Astrocyte (in vitro differentiated cells and primary cell): ENCODE measurements at regions not wholly inside any gene's neighbourhood (a gene's known extent, or its start where the extent isn't known, plus 50 kb on each side); places are given as distances from the start of the nearest gene placed in this dataset.

Source experiments
- DNase-seq: peaks from one replicate; pipeline ENCODE4 v3.0.0-alpha.2; 2010; ENCODE audit warnings: low read depth
- FAIRE-seq: peaks from 2 replicates; lab custom pipeline; 2011; peaks lifted over from hg19 to GRCh38; lab: Jason Lieb, UNC
- H2AFZ ChIP-seq: 2 replicates; pipeline ENCODE4 v1.6.0; 2012; ENCODE audit warnings: low read depth, low read length, inconsistent platforms
- H3K27ac ChIP-seq: 2 replicates; pipeline ENCODE4 v1.5.1; 2011; ENCODE audit warnings: low read depth, low read length, inconsistent platforms
- H3K27me3 ChIP-seq: 2 replicates; pipeline ENCODE4 v1.6.0; 2011; ENCODE audit warnings: low read length, inconsistent platforms; ENCODE audit not compliant: insufficient read depth
- H3K36me3 ChIP-seq: 2 replicates; pipeline ENCODE4 v1.5.1; 2011; ENCODE audit warnings: low read length, inconsistent platforms; ENCODE audit not compliant: insufficient read depth
- H3K4me1 ChIP-seq: 2 replicates; pipeline ENCODE4 v1.5.1; 2011; ENCODE audit warnings: low read length, inconsistent platforms; ENCODE audit not compliant: insufficient read depth
- H3K4me2 ChIP-seq: 2 replicates; pipeline ENCODE4 v1.6.0; 2012; ENCODE audit warnings: low read length, inconsistent platforms
- H3K4me3 ChIP-seq: 2 replicates; pipeline ENCODE4 v1.5.1; 2011; ENCODE audit warnings: low read depth, mild to moderate bottlenecking, low read length, inconsistent platforms; ENCODE audit not compliant: insufficient read depth
- H3K79me2 ChIP-seq: 2 replicates; pipeline ENCODE4 v1.6.0; 2012; ENCODE audit warnings: mild to moderate bottlenecking, low read length, inconsistent platforms; ENCODE audit not compliant: insufficient read depth
- H3K9ac ChIP-seq: 2 replicates; pipeline ENCODE4 v1.6.0; 2012; ENCODE audit warnings: mild to moderate bottlenecking, low read length, inconsistent platforms
- H3K9me3 ChIP-seq: 2 replicates; pipeline ENCODE4 v1.5.1; 2012; ENCODE audit warnings: low read depth, mild to moderate bottlenecking, low read length, inconsistent platforms; ENCODE audit not compliant: insufficient read depth
- H4K20me1 ChIP-seq: 2 replicates; pipeline ENCODE4 v1.6.0; 2012; ENCODE audit warnings: low read length, inconsistent platforms; ENCODE audit not compliant: insufficient read depth
- H3K27ac Mint-ChIP-seq: one replicate; pipeline ENCODE4 v1.8.0; 2021; ENCODE audit warnings: mild to moderate bottlenecking, mixed read lengths; ENCODE audit not compliant: unreplicated experiment
- H3K27me3 Mint-ChIP-seq: one replicate; pipeline ENCODE4 v1.8.0; 2021; ENCODE audit warnings: low read depth, mixed read lengths; ENCODE audit not compliant: unreplicated experiment
- H3K36me3 Mint-ChIP-seq: one replicate; pipeline ENCODE4 v1.8.0; 2021; ENCODE audit warnings: low read depth, mixed read lengths; ENCODE audit not compliant: unreplicated experiment
- H3K4me1 Mint-ChIP-seq: one replicate; pipeline ENCODE4 v1.8.0; 2021; ENCODE audit warnings: low read depth, mixed read lengths; ENCODE audit not compliant: unreplicated experiment
- H3K4me3 Mint-ChIP-seq: one replicate; pipeline ENCODE4 v1.8.0; 2021; ENCODE audit warnings: mild to moderate bottlenecking, moderate library complexity, mixed read lengths; ENCODE audit not compliant: unreplicated experiment
- H3K9me3 Mint-ChIP-seq: one replicate; pipeline ENCODE4 v1.8.0; 2021; ENCODE audit warnings: mild to moderate bottlenecking, mixed read lengths; ENCODE audit not compliant: unreplicated experiment
- EZH2 ChIP-seq: IDR thresholded peaks from 2 replicates; pipeline ENCODE4 v1.6.1; 2012; ENCODE audit warnings: mild to moderate bottlenecking, low read length, inconsistent platforms; ENCODE audit not compliant: insufficient read depth
- TF ChIP-seq, protein P1 (sequence below): IDR thresholded peaks from 2 replicates; pipeline ENCODE4 v1.5.1; 2011; ENCODE audit warnings: low read depth, mild to moderate bottlenecking, inconsistent platforms, low read length, moderate library complexity; ENCODE audit not compliant: insufficient read depth

DNA sequence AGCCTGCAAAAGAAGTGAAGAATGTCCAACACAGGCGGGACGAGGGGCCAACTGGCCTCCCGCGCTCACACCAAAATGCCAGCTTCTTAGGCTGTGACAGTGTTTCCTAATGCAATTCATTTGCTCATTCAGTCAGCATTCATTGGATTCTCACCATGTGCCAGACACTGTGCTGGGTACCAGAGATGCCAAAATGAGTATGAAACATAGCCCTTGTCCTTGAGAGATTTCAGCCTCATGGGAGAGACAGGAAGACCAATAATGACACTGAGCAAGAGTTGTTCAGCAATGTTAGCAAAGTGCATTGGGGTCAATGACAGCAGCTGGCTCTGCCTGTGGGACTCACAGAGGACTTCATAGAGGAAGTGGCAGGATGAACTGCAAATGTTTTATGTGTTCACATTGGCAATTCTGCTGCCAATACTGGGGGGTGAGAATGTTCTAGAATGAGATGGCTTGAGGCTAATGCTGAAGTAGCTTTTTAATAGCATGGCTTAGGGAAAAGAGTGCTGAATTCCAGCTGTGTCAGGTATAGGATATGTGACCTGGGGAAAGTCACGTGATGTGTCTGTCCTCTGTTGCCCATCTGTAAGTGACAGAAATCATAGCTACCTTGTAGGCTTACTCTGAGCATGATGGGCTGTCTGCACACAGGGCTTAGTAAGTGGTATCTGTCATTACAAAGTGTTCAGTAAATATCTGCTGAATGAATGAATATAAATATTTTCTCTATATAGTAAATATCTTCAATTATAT lies 58.3 kb upstream of the KIF26B start:
- H4K20me1 ChIP-seq = no peaks in the 10 kb centered on the region
- H3K27ac Mint-ChIP-seq = no peak overlapping the region
- H3K4me2 ChIP-seq = no peak overlapping the region
- H3K27me3 ChIP-seq = no peaks in the 10 kb centered on the region
- FAIRE-seq (no peak), DNase-seq (no peak)
- H3K4me3 Mint-ChIP-seq = no peak overlapping the region
- H3K27me3 Mint-ChIP-seq = no peaks in the 10 kb centered on the region
- peaks cover 2% of the 10 kb centered on the region for H3K4me1 Mint-ChIP-seq
- H3K36me3 Mint-ChIP-seq = peaks cover 3% of the 10 kb centered on the region
- no peaks in the 10 kb centered on the region for H3K79me2 ChIP-seq
- H3K36me3 ChIP-seq = no peaks in the 10 kb centered on the region
- H3K4me3 ChIP-seq = no peak overlapping the region
- H3K4me1 ChIP-seq = peaks cover 10% of the 10 kb centered on the region
- H3K9me3 Mint-ChIP-seq = no peaks in the 10 kb centered on the region
- no peak overlapping the region for H2AFZ ChIP-seq
- H3K27ac ChIP-seq = no peak overlapping the region
- no peak for TF ChIP-seq EZH2
- TF ChIP-seq, protein P1, sequence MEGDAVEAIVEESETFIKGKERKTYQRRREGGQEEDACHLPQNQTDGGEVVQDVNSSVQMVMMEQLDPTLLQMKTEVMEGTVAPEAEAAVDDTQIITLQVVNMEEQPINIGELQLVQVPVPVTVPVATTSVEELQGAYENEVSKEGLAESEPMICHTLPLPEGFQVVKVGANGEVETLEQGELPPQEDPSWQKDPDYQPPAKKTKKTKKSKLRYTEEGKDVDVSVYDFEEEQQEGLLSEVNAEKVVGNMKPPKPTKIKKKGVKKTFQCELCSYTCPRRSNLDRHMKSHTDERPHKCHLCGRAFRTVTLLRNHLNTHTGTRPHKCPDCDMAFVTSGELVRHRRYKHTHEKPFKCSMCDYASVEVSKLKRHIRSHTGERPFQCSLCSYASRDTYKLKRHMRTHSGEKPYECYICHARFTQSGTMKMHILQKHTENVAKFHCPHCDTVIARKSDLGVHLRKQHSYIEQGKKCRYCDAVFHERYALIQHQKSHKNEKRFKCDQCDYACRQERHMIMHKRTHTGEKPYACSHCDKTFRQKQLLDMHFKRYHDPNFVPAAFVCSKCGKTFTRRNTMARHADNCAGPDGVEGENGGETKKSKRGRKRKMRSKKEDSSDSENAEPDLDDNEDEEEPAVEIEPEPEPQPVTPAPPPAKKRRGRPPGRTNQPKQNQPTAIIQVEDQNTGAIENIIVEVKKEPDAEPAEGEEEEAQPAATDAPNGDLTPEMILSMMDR = no peak
- no peaks in the 10 kb centered on the region for H3K9me3 ChIP-seq
- H3K9ac ChIP-seq = no peak overlapping the region

DNA sequence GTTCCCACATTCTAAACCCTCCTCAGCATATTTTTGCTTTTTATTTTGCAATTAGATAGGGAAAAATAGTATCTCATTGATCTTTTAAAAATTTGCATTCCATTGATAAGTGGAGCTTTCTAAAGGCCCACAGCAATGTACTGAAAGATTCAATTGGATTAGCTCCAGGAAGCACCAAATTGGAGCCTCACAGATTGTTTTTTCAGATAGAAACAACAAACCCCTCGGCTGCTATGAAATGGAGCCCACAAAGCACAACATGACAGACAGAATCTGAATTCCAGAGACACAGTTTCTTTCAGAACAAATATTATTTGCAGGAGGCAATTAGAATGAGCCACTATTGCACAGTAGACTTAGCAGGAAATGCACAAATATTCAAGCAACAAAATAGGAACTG lies 58.9 kb upstream of the KIF26B start:
- Histone ChIP-seq H3K79me2 (no peaks in the 10 kb centered on the region), H3K27ac (no peak overlapping the region), H2AFZ (no peak overlapping the region), H3K36me3 (no peaks in the 10 kb centered on the region), H3K27me3 (no peaks in the 10 kb centered on the region), H3K4me2 (no peak overlapping the region), H3K9ac (no peak overlapping the region), H3K4me3 (no peak overlapping the region), H3K4me1 (peaks cover 16% of the 10 kb centered on the region), H3K9me3 (no peaks in the 10 kb centered on the region), H4K20me1 (no peaks in the 10 kb centered on the region)
- H3K27me3 Mint-ChIP-seq = no peaks in the 10 kb centered on the region
- peaks cover 2% of the 10 kb centered on the region for H3K4me1 Mint-ChIP-seq
- FAIRE-seq (no peak), DNase-seq (no peak)
- no peaks in the 10 kb centered on the region for H3K9me3 Mint-ChIP-seq
- no peak overlapping the region for H3K4me3 Mint-ChIP-seq
- TF ChIP-seq, protein P1 = no peak
- no peak for TF ChIP-seq EZH2
- H3K27ac Mint-ChIP-seq = no peak overlapping the region
- H3K36me3 Mint-ChIP-seq = peaks cover 3% of the 10 kb centered on the region

DNA sequence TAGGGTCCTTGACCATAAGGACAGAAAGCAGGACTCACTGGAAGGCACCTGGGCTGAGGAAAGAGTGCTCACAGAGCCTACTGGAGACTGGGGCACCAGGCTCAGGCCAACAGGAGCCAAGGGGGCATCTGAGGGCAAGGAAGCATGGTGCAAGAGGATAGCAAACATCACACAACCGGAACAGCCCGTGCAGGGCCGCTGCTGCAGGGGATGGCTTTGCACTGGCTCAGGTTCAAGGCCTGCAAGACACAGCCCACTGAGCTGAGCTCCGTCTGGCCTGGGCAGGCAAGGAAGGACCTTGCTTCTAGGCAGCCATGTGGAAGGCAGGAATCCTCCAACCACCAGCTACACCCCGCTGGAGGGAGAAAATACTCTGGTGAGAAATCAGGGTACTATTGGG lies 59.8 kb upstream of the KIF26B start:
- no peaks in the 10 kb centered on the region for H3K27me3 ChIP-seq
- no peaks in the 10 kb centered on the region for H4K20me1 ChIP-seq
- H3K4me2 ChIP-seq = no peak overlapping the region
- H3K9ac ChIP-seq = no peak overlapping the region
- no peaks in the 10 kb centered on the region for H3K79me2 ChIP-seq
- Mint-ChIP-seq H3K9me3 (no peaks in the 10 kb centered on the region), H3K4me3 (no peak overlapping the region), H3K27ac (no peak overlapping the region), H3K4me1 (peaks cover 2% of the 10 kb centered on the region), H3K27me3 (no peaks in the 10 kb centered on the region), H3K36me3 (peaks cover 3% of the 10 kb centered on the region)
- FAIRE-seq (no peak), DNase-seq (no peak)
- H3K4me3 ChIP-seq = no peak overlapping the region
- H3K27ac ChIP-seq = no peak overlapping the region
- peaks cover 17% of the 10 kb centered on the region for H3K4me1 ChIP-seq
- H2AFZ ChIP-seq = no peak overlapping the region
- TF ChIP-seq, protein P1 = no peak
- TF ChIP-seq EZH2 = no peak
- H3K36me3 ChIP-seq = no peaks in the 10 kb centered on the region
- H3K9me3 ChIP-seq = no peaks in the 10 kb centered on the region
